GM23338 (cell line): ENCODE measurements at regions not wholly inside any gene's neighbourhood (a gene's known extent, or its start where the extent isn't known, plus 50 kb on each side); places are given as distances from the start of the nearest gene placed in this dataset.

ENCODE experiments used
- ATAC-seq: fragments of 200-7000 bp; cut with Tn5 transposase; 3 replicates; pipeline ENCODE4 v1.9.1; 2020
- DNase-seq: peaks from one replicate; pipeline ENCODE4 v3.0.0-alpha.2; 2015; ENCODE audit warnings: low spot score
- H2AFZ ChIP-seq: fragments of 200-600 bp; sonication (generic); 2 replicates; pipeline ENCODE4 v1.8.0; 2016; ENCODE audit warnings: antibody characterized with exemption, mild to moderate bottlenecking, moderate library complexity
- H3F3A ChIP-seq: fragments of 200-600 bp; sonication (generic); replicated peaks from 2 replicates; pipeline ENCODE4 v1.8.0; 2017; ENCODE audit warnings: antibody characterized with exemption, mixed run types, low read depth
- H3K27ac ChIP-seq: fragments of 200-600 bp; sonication (generic); 2 replicates; pipeline ENCODE4 v1.6.1; 2016; ENCODE audit warnings: low read depth
- H3K27me3 ChIP-seq: fragments of 200-600 bp; sonication (generic); 2 replicates; pipeline ENCODE4 v1.8.0; 2016; ENCODE audit warnings: mild to moderate bottlenecking, mixed run types, moderate library complexity; ENCODE audit not compliant: insufficient read depth
- H3K36me3 ChIP-seq: fragments of 200-600 bp; sonication (generic); 2 replicates; pipeline ENCODE4 v1.8.0; 2016; ENCODE audit warnings: mild to moderate bottlenecking; ENCODE audit not compliant: insufficient read depth
- H3K4me1 ChIP-seq: fragments of 200-600 bp; sonication (generic); 2 replicates; pipeline ENCODE4 v1.8.0; 2016; ENCODE audit warnings: mild to moderate bottlenecking, moderate library complexity; ENCODE audit not compliant: insufficient read depth
- H3K4me2 ChIP-seq: fragments of 200-600 bp; sonication (generic); 2 replicates; pipeline ENCODE4 v1.7.1; 2017; ENCODE audit warnings: mixed run types
- H3K4me3 ChIP-seq: fragments of 200-600 bp; sonication (generic); 2 replicates; pipeline ENCODE4 v1.6.1; 2016; ENCODE audit warnings: mixed run types
- H3K79me2 ChIP-seq: fragments of 200-600 bp; sonication (generic); replicated peaks from 2 replicates; pipeline ENCODE4 v1.8.0; 2017; ENCODE audit warnings: mild to moderate bottlenecking; ENCODE audit not compliant: insufficient read depth
- H3K9me2 ChIP-seq: fragments of 200-600 bp; sonication (generic); 2 replicates; pipeline ENCODE4 v1.8.0; 2017; ENCODE audit not compliant: insufficient read depth
- H4K20me1 ChIP-seq: fragments of 200-600 bp; sonication (generic); replicated peaks from 2 replicates; pipeline ENCODE4 v1.8.0; 2017; ENCODE audit warnings: mild to moderate bottlenecking; ENCODE audit not compliant: insufficient read depth
- H3K27ac Mint-ChIP-seq: 2 replicates; pipeline ENCODE4 v1.8.0; 2020; ENCODE audit warnings: inconsistent platforms, mild to moderate bottlenecking, moderate library complexity, mixed read lengths
- H3K27me3 Mint-ChIP-seq: 3 replicates; pipeline ENCODE4 v1.8.0; 2022; ENCODE audit warnings: low read depth, mild to moderate bottlenecking, moderate library complexity, mixed read lengths, inconsistent platforms; ENCODE audit not compliant: insufficient read depth, poor library complexity
- H3K36me3 Mint-ChIP-seq: 3 replicates; pipeline ENCODE4 v1.8.0; 2021; ENCODE audit warnings: low read depth, mild to moderate bottlenecking, inconsistent platforms, moderate library complexity, mixed read lengths
- H3K4me1 Mint-ChIP-seq: 3 replicates; pipeline ENCODE4 v1.8.0; 2020; ENCODE audit warnings: mild to moderate bottlenecking, inconsistent platforms, mixed read lengths
- H3K4me3 Mint-ChIP-seq: 3 replicates; pipeline ENCODE4 v1.8.0; 2021; ENCODE audit warnings: moderate library complexity, mild to moderate bottlenecking, inconsistent platforms, mixed read lengths
- H3K9me3 Mint-ChIP-seq: 3 replicates; pipeline ENCODE4 v1.8.0; 2020; ENCODE audit warnings: moderate library complexity, mild to moderate bottlenecking, inconsistent platforms, mixed read lengths
- CREB1 ChIP-seq: fragments of 250-450 bp; sonication (Bioruptor Pico); IDR thresholded peaks from 2 replicates; pipeline ENCODE4 v1.5.0; 2020; ENCODE audit warnings: low read depth, mild to moderate bottlenecking, moderate library complexity
- CTCF ChIP-seq, 2 experiments: fragments of 200-600 bp in 1 of 2; sonication (generic) in 1 of 2; conservative IDR thresholded peaks; 2 replicates each; pipeline versions ENCODE4 v1.5.1 to v1.6.1; 2016 to 2017; ENCODE audit warnings: antibody characterized with exemption in 2 of 2, low read depth in 2 of 2, mild to moderate bottlenecking in 2 of 2, moderate library complexity in 1 of 2
- EZH2phosphoT487 ChIP-seq: fragments of 200-600 bp; sonication (generic); IDR thresholded peaks from one replicate; pipeline ENCODE4 v1.8.1; 2018; ENCODE audit warnings: antibody characterized with exemption; ENCODE audit not compliant: unreplicated experiment
- JUNB ChIP-seq: IDR thresholded peaks from one replicate; pipeline ENCODE4 v1.6.1; 2016; ENCODE audit warnings: antibody characterized with exemption; ENCODE audit not compliant: unreplicated experiment
- NANOG ChIP-seq: IDR thresholded peaks from 2 replicates; pipeline ENCODE4 v1.6.1; 2016; ENCODE audit warnings: antibody characterized with exemption, borderline replicate concordance
- POLR2AphosphoS5 ChIP-seq: IDR thresholded peaks from 2 replicates; pipeline ENCODE4 v1.6.1; 2016; ENCODE audit warnings: antibody characterized with exemption, low read depth
- ZNF114 ChIP-seq: fragments of 250-450 bp; sonication (Bioruptor Pico); IDR thresholded peaks from 2 replicates; pipeline ENCODE4 v1.5.0; 2020; ENCODE audit warnings: mild to moderate bottlenecking, moderate library complexity
- ZNF331 ChIP-seq: fragments of 250-450 bp; sonication (Bioruptor Pico); IDR thresholded peaks from 2 replicates; pipeline ENCODE4 v1.5.0; 2020; ENCODE audit warnings: low read depth, mild to moderate bottlenecking, moderate library complexity
- TF ChIP-seq, protein P1 (sequence below): fragments of 250-450 bp; sonication (Bioruptor Pico); IDR thresholded peaks from 2 replicates; pipeline ENCODE4 v1.5.0; 2020; ENCODE audit warnings: mild to moderate bottlenecking, moderate library complexity
- TF ChIP-seq, protein P2 (sequence below): IDR thresholded peaks from 2 replicates; pipeline ENCODE4 v1.6.1; 2016; ENCODE audit warnings: antibody characterized with exemption

- ATAC-seq (no peak), DNase-seq (no peak)
- Mint-ChIP-seq H3K27me3 (no peaks in the 10 kb centered on the region), H3K9me3 (no peaks in the 10 kb centered on the region), H3K4me1 (peaks cover 9% of the 10 kb centered on the region), H3K36me3 (no peaks in the 10 kb centered on the region; the same call in 2 of the 3 replicates), H3K27ac (no peak overlapping the region), H3K4me3 (no peak overlapping the region)
- H3F3A ChIP-seq: no peaks in the 10 kb centered on the region
- no peaks in the 10 kb centered on the region for H3K79me2 ChIP-seq
- H3K27me3 ChIP-seq: no peaks in the 10 kb centered on the region
- TF ChIP-seq, protein P1, sequence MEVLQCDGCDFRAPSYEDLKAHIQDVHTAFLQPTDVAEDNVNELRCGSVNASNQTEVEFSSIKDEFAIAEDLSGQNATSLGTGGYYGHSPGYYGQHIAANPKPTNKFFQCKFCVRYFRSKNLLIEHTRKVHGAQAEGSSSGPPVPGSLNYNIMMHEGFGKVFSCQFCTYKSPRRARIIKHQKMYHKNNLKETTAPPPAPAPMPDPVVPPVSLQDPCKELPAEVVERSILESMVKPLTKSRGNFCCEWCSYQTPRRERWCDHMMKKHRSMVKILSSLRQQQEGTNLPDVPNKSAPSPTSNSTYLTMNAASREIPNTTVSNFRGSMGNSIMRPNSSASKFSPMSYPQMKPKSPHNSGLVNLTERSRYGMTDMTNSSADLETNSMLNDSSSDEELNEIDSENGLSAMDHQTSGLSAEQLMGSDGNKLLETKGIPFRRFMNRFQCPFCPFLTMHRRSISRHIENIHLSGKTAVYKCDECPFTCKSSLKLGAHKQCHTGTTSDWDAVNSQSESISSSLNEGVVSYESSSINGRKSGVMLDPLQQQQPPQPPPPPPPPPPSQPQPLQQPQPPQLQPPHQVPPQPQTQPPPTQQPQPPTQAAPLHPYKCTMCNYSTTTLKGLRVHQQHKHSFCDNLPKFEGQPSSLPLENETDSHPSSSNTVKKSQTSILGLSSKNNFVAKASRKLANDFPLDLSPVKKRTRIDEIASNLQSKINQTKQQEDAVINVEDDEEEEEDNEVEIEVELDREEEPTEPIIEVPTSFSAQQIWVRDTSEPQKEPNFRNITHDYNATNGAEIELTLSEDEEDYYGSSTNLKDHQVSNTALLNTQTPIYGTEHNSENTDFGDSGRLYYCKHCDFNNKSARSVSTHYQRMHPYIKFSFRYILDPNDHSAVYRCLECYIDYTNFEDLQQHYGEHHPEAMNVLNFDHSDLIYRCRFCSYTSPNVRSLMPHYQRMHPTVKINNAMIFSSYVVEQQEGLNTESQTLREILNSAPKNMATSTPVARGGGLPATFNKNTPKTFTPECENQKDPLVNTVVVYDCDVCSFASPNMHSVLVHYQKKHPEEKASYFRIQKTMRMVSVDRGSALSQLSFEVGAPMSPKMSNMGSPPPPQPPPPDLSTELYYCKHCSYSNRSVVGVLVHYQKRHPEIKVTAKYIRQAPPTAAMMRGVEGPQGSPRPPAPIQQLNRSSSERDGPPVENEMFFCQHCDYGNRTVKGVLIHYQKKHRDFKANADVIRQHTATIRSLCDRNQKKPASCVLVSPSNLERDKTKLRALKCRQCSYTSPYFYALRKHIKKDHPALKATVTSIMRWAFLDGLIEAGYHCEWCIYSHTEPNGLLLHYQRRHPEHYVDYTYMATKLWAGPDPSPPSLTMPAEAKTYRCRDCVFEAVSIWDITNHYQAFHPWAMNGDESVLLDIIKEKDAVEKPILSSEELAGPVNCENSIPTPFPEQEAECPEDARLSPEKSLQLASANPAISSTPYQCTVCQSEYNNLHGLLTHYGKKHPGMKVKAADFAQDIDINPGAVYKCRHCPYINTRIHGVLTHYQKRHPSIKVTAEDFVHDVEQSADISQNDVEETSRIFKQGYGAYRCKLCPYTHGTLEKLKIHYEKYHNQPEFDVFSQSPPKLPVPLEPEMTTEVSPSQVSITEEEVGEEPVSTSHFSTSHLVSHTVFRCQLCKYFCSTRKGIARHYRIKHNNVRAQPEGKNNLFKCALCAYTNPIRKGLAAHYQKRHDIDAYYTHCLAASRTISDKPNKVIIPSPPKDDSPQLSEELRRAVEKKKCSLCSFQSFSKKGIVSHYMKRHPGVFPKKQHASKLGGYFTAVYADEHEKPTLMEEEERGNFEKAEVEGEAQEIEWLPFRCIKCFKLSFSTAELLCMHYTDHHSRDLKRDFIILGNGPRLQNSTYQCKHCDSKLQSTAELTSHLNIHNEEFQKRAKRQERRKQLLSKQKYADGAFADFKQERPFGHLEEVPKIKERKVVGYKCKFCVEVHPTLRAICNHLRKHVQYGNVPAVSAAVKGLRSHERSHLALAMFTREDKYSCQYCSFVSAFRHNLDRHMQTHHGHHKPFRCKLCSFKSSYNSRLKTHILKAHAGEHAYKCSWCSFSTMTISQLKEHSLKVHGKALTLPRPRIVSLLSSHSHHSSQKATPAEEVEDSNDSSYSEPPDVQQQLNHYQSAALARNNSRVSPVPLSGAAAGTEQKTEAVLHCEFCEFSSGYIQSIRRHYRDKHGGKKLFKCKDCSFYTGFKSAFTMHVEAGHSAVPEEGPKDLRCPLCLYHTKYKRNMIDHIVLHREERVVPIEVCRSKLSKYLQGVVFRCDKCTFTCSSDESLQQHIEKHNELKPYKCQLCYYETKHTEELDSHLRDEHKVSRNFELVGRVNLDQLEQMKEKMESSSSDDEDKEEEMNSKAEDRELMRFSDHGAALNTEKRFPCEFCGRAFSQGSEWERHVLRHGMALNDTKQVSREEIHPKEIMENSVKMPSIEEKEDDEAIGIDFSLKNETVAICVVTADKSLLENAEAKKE: no peak
- peaks cover 9% of the 10 kb centered on the region for H3K4me1 ChIP-seq
- no peak overlapping the region for H3K4me3 ChIP-seq
- no peak overlapping the region for H2AFZ ChIP-seq
- H3K4me2 ChIP-seq: no peak overlapping the region
- H3K27ac ChIP-seq: no peak overlapping the region
- no peaks in the 10 kb centered on the region for H3K36me3 ChIP-seq
- H4K20me1 ChIP-seq: no peaks in the 10 kb centered on the region
- peaks cover 13% of the 10 kb centered on the region; the same call in 1 of the 2 replicates for H3K9me2 ChIP-seq
Measured at GRCh38 chr2:67070826-67071225, 326.3 kb upstream of the ETAA1 start.

DNA sequence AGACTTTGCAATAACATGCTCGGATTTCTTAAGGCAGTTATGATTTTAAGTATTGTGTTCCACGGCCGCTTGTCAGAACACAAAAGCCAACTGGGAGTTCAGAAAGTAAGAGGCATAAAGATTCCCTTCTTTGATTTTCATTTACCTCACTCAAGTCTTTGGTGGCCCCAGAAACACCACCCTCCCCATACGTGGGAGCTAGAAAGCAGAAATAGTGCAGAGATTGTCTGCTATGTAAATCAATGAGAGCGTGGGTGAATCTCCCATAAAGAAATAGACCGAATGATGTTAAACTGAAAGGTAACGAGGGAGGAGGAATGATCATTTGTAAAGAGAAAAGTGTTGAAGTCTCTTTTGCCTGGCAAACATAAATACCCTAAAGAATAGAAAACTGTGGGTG, 322.1 kb upstream of the ETAA1 start:
- no peak overlapping the region for H3K27ac Mint-ChIP-seq
- H3K27me3 ChIP-seq: no peaks in the 10 kb centered on the region
- H4K20me1 ChIP-seq: no peaks in the 10 kb centered on the region
- H3K4me1 ChIP-seq: no peaks in the 10 kb centered on the region
- H3K4me3 Mint-ChIP-seq: no peak overlapping the region
- no peaks in the 10 kb centered on the region; the same call in 2 of the 3 replicates for H3K4me1 Mint-ChIP-seq
- no peak overlapping the region for H3K4me2 ChIP-seq
- no peaks in the 10 kb centered on the region for H3K9me3 Mint-ChIP-seq
- no peaks in the 10 kb centered on the region for H3K27me3 Mint-ChIP-seq
- no peaks in the 10 kb centered on the region for H3F3A ChIP-seq
- H2AFZ ChIP-seq: 0 out of 2 replicates have a peak overlapping the region, but pooled peaks have one; percentile 63
- no peaks in the 10 kb centered on the region; the same call in 2 of the 3 replicates for H3K36me3 Mint-ChIP-seq
- no peaks in the 10 kb centered on the region for H3K36me3 ChIP-seq
- peaks cover 13% of the 10 kb centered on the region for H3K9me2 ChIP-seq
- TF ChIP-seq JUNB: no peak
- no peak for TF ChIP-seq NANOG
- TF ChIP-seq EZH2phosphoT487: no peak
- TF ChIP-seq CREB1 (CRISPR knock-in tag): no peak
- TF ChIP-seq, protein P2, sequence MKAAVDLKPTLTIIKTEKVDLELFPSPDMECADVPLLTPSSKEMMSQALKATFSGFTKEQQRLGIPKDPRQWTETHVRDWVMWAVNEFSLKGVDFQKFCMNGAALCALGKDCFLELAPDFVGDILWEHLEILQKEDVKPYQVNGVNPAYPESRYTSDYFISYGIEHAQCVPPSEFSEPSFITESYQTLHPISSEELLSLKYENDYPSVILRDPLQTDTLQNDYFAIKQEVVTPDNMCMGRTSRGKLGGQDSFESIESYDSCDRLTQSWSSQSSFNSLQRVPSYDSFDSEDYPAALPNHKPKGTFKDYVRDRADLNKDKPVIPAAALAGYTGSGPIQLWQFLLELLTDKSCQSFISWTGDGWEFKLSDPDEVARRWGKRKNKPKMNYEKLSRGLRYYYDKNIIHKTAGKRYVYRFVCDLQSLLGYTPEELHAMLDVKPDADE: no peak
- TF ChIP-seq ZNF114 (CRISPR knock-in tag): no peak
- TF ChIP-seq POLR2AphosphoS5: no peak
- no peak for TF ChIP-seq CTCF (conservative IDR thresholded peaks at IDR 0.05; ENCODE audit: low read depth in 2 of 2)
- no peak for TF ChIP-seq ZNF331 (CRISPR knock-in tag)
- H3K79me2 ChIP-seq: no peaks in the 10 kb centered on the region
- no peak overlapping the region for H3K4me3 ChIP-seq
- DNase-seq (no peak), ATAC-seq (no peak)
- H3K27ac ChIP-seq: no peak overlapping the region
